GM18519 (cell line): ENCODE measurements at regions not wholly inside any gene's neighbourhood (a gene's known extent, or its start where the extent isn't known, plus 50 kb on each side); places are given as distances from the start of the nearest gene placed in this dataset.
"Not testable (repeated sequence)": the region's sequence is repeated elsewhere in the genome, so short reads cannot be mapped to it uniquely, and the experiment has no call there.

ENCODE experiments used
- ATAC-seq: cut with Tn5 transposase; IDR thresholded peaks from one replicate; pipeline ENCODE4 v1.9.1; 2021; ENCODE audit warnings: mild to moderate bottlenecking, moderate library complexity; ENCODE audit not compliant: unreplicated experiment, low FRiP score

DNA sequence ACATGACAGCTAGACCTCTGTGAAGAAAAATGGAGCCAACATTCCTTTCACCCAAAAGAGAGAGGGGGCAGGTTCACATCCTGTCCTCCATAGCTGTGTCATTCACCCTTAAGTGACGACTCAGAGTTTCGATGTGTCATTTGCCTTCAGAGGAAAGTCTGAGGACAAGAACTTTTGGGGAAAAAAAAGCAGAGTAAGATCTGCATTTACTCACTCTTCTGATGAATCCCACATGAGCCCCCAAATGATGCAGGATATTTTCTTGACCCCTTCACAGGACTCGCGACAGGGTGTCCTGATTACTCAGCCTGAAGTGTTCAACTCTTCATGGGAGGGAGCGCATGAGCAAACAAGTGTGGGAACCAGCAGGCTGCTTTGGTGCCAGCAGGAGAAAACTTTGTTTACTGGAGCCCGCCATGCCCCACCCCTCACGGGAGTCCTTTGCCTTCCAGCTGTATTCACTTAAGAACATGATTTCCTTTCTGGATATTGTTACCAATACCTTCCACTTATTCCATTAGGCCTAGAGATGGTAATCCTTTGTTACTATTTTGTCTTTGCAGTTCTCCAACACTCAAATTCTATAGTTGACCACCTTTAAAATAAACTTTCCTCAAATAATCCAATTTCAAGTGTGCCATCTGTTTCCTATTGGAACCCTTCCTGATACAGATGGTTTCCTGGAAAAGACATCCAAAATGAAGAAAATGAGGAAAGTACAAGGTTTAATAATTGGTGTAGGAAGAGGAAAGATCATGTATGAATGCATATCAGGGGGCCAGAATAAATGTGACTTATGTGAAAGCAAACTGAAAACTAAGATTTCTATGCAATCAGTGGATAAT is 729.8 kb downstream of the FAM181B start:
- no peak for ATAC-seq

DNA sequence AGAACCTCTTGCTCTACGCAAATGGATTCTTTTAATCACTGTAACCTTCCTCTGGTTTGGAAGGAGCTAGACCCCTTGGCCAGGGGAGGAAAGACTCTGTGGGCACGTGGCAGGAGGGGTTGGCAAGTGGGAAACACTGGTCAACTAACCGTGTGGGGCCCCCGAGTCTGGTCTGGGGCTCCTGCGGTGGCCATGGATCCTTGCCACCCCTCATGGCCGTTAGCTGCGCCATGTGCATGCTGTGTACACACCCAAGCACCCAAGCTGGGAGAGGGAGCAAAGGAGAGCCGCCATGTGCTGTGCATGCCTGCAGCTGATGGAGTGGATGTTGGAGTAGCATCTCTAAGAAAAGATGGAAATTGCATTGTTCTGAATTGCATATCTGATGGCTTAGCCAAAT is 730.6 kb downstream of the FAM181B start:
- ATAC-seq: no peak

DNA sequence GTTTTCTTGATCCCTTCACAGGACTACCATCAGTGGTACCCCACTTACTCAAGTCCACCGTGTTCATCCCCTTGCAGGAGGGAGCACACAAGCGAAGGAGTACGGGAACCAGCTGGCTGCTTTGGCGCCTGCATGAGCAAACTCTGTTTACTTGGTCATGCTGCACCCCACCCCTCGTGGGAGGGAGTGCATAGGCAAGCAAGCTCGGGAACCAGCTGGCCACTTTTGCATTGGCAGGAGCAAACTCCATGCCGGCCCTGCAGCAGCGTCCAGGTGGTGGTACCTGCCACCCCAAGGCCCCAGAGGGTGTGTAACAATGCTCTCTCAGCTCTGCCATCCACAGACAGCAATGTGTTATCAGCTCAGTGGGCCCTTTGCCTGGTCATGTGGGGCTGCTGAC is 737.8 kb downstream of the FAM181B start:
- ATAC-seq: no peak

DNA sequence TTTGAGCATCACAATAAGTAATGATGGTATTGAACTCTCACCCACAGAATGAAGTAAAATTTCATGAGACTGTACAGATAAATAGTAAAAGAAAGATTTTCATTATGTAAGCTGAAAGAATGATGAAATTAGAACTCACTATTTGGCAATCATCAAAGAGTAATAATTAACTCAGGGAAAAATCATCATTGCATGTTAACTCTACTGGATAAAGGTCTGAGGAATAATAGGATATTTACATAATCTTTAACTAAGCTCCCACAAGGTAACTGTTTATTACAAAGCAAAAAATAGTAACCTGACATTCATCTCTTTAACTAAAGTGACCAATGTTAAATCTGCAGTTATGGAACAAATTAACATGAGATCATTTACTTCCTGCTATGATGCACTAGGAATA is 739.9 kb downstream of the FAM181B start:
- no peak for ATAC-seq

DNA sequence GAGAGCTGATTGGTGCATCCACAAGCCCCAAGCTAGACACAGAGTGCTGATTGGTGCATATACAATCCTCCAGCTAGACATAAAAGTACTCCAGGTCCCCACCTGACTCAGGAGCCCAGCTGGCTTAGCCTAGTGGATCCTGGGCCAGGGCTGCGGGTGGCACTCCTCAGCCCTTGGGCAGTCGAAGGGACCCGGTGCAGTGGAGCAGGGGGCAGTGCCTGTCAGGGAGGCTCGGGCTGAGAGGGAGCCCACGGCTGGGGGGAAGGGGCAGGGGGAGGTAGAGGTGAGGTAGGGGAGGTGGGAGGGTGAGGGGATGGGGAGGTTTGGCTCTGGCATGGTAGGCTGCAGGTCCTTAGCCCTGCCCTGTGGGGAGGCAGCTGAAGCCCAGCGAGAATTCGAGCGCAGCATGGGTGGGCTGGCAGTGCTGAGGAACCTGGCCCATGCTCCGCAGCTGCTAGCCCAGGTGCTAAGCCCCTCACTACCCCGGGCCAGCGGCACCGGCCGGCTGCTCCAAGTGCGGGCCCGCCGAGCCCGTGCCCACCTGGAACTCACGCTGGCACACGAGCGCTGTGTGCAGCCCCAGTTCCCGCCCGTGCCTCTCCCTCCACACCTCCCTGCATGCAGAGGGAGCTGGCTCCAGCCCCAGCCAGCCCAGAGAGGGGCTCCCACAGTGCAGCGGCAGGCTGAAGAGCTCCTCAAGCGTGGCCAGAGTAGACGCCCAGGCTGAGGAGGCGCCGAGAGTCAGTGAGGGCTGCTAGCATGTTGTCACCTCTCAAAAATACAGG is 742.8 kb downstream of the FAM181B start:
- ATAC-seq: no peak

DNA sequence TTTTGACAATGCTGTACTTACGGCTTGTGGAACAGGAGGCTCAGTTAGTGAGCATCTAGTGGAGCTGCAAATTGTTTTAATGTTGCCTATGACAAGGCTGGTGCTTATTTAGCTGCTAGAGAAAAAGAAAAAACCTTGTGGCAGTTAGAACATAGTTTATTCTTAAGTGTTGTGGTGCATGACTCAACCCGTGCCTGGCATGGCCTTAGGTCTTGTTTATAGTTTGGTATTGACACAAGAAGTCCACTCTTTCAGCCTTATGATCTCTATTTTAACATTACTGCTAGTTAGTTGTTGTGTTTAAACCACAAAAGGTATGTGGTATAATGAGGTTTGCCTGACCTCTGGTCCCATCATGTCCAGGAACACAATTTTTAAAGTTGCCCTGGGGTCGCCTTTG is 744.6 kb downstream of the FAM181B start:
- ATAC-seq: no peak

DNA sequence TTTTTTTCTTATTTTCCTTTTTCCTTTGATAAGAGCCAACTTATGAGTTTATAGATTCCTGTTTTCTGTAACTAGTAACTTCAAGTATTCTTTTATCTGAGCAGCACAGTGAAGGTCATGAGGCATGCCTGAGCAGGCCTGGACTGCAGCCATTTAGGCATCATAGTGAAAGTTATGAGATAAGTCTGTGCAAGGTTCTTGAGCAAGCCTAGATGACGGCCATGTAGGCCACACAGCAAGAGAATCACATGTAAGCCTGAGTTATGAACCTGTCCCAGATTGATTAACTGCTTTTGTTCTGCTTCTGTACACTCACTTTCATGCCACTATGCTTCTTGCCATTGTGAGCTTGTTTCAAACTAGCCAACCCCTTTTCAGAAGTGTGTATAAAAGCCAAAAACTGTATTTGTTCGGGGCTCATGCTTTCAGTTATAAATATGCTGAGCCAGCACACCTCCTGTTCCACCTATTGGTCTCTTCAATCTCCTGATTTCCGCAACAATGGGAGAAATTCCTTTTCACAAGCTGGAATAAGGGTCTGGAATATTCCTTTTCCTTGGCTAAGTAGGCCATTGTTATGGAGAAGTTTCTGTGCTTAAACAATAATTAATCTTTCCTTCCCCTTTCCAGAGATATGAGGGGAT is 745.7 kb downstream of the FAM181B start:
- peak; percentile 93 for ATAC-seq

DNA sequence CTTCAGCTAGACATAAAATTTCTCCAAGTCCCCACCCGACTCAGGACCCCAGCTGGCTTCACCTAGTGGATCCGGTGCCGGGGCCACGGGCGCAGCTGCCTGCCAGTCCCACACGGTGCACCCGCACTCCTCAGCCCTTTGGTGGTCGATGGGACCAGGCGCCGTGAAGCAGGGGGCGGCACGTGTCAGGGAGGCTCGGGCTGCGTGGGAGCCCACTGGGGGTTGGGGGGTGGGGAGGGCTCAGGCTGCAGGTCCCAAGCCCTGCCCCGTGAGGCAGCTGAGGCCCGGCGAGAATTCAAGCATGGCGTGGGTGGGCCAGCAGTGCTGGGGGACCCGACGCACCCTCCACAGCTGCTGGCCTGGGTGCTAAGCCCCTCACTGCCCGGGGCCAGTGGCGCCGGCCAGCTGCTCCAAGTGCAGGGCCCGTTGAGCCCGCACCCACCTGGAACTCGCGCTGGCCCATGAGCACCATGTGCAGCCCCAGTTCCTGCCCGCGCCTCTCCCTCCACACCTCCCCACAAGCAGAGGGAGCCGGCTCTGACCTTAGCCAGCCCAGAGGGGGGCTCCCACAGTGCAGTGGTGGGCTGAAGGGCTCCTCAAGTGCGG is 747.0 kb downstream of the FAM181B start:
- no peak for ATAC-seq

DNA sequence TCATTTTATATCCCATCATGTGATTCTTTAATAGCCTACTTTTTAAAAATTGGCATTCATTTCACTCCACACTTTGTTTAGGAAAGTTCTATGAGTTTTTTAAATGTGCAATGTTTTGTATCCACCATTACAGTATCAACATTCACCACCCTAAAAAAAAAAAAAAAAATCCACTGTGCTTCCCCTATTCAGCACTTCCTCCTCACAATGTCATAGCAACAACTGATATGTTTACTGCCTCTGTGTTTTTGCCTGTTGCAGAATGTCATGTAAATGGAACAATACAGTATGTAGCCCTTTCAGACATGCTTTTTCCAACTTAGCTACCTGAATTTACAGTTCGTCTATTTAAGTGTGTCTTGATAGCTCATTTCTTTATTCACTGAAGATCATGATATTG is 754.2 kb downstream of the FAM181B start:
- ATAC-seq: no peak

DNA sequence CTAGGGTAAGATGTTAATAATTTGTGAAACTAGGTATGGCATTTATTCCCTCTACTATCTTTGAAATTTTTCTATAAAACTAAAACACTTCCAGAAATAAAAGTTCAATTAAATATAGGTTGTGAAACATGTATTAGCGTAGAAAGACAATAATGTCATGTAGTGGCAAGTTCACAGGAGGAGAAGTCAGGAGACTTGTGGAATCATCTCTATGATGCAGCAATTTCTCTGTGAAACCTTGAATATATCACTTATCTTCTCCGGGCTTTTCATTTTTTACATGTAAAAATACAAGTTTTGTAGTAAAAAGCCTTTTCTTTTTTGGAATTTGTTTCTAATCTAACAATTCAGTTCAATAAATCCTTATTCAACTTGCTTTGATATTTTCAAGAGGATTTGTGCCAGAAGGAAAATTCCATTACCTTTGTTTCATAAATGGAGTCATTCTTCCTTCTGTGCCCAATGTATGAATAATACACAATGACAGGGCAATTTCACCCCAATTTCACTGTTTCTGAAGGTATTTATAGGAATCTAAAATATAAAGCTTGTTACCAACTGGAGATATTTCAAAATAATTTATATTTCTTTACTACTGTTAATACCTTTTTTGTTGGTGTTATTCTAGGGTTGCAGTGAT is 758.3 kb downstream of the FAM181B start:
- ATAC-seq: no peak

DNA sequence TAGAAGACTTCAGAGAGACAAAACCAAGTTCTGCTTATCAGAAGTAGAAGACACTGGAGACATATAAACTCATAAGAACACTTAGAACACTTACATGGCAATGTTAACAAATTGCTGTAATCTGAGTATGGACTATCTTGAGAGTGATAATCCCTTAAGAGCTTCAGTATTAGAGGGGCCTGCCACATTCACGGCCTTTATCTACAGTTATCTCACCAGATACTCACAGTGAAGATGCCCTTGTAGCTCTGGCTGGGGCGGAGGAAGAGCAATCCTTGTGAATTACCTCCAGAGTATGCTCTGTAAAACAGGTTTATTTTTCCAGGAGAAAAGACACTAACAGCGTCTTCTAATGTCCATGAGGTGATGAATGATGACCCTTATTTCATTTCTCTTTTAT is 762.8 kb downstream of the FAM181B start:
- ATAC-seq: no peak

DNA sequence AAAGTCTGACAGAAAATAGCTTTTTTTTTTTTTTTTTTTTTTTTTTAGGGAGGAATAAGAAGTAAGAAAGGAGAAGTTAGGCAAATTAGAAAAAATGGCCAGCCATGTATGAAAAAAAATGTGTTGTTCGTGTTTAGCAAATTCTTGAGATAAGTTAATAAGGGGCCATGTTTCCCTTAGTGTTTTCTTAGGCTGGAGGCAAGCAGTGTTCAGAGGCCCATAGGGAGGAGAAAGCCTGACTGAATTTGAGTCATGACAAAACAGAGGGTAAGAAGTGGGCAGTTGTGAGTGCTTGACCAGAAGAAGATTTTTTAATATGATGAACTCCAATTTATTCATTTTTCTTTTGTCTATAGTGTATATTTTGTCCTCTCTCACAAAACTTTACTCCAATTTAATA is 766.4 kb downstream of the FAM181B start:
- no peak for ATAC-seq

DNA sequence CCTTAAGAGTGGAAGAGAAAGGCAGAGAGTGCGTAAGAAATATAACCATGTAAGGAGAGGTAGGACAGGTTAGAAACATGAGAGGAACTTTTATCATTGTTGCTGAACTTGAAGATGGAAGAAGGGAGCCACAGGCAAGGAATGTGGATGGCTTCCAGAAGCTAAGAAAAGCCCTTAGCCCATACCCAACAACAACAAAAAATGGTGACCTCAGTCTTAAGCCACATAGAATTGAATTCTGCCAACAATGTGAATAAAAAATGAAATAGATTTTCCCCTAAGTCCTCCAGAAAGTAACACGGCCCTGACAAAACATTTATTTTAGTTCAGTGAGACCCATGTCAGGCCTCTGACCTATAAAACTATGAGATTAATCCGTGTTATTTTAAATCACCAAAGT is 767.3 kb downstream of the FAM181B start:
- ATAC-seq: no peak

DNA sequence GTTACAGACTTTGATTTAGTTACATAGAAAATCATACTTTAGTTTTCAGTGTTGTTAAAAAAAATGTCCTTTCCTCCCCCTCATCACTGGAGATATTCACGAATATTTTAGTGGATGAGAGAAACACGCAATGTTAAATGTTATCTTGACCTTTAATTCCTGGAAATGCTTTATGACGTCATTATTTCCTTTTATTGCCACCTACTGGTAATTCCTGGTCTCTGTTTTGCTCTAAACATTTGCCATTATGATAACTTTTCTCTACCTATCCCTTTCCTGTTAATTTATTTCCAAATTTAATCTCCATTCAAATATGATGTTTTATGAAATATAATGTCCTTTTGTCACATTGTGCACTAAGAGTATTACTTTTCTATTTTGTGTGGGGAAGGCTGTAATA is 770.6 kb downstream of the FAM181B start:
- ATAC-seq: no peak

DNA sequence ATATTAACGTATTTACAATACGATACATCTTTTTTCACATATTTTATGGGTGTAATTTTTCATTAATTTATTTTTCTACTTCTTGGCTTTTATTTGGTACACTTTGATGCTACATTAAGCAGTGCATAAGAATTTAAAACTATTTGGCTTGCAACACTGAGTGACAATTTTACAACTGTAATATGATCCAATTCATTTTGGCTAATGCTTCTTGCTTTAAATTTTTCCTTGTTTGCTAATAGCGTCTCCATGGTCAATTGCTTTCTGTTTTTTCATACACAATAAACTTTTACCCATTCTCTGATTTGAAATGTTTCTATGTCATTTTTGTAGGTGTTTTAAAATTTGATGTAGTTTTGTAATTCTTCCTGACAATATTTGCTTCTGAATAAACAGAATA is 773.2 kb downstream of the FAM181B start:
- no peak for ATAC-seq

DNA sequence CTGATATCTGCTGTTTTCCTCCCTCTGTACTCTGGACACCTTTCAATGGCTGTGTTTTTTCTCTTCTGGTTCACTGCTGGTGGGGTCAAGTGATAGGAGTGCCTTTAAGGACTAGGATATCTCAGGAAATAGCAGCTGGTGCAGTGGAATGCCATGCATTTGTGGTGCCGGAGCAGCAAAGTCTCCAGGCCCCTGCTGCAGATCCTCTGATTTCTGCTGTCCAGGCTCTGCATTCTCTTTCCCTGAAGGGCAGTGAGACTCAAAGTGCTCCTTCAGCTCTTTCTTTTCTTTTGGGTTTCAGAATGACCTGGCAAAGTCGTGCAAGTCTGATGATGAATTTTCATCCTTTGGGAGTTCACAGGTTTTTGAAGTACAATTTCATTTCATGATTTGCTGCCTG is 774.3 kb downstream of the FAM181B start:
- ATAC-seq: no peak

DNA sequence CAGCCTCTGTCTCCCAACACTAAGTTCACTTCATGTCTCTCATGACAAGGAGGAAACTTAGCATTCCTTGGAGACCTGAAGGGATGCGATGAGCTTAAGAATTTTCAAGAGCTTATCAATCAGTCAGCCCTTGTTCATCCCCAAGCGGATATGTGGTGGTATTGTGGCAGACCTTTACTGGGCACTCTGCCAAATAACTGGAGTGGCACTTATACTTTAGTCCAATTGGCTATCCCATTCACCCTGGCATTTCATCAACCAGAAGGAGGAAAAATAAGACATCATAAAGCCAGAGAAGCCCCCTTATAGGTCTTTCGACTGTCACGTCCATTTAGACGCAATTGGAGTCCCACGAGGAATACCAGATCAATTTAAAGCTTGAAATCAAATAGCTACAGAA is 779.4 kb downstream of the FAM181B start:
- ATAC-seq: not testable (repeated sequence)

DNA sequence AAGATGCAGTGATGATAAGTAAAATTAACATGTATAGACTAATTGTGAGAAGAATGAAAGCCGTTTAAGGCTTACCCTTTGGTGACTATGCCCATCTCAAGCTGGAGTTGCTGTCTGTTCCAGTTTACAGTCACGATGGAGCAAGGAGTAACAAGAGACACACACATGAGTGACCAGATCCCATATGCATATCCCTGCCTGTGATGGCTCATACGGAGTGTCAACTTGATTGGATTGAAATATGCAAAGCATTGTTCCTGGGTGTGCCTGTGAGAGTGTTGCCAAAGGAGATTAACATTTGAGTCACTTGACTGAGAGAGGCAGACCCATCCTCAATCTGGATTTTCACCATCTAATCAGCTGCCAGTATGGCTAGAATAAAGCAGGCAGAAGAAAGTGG is 786.8 kb downstream of the FAM181B start:
- no peak for ATAC-seq

DNA sequence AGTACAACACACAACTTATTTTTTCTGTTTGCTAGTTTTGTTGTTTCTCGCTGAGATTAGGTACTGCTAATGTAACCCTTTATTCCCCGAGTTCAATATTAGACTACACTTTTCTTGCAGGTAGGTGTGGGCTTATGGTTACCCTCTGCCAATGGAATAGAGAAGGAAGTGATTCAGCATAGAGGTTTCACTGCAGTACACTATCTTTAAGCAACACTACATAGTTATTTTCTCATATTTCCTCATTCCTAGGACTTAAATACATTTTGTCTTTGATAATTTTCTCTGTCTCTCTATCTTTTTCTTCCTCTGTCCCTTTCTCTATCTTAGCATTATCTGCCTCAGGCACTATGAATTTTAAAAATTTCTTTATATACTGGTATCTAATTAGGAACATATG is 791.0 kb downstream of the FAM181B start:
- no peak for ATAC-seq

DNA sequence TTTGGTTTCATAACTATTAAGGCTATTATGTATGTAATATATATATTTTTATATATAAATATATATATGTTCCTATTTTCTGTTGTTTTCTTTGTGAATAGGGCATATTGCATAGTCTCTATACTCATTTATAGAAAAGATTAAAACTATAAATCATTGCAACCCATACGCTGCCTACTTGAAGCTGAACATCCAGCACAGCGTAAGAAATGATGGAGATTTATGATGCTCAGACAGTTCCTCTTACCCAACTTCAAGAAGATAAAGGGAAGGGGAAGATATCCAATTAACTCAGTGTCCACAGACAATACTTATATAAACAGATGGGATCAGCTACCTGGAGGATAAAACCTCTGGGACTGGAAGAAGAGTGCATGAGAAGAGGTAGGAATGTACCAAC is 791.7 kb downstream of the FAM181B start:
- ATAC-seq: no peak

DNA sequence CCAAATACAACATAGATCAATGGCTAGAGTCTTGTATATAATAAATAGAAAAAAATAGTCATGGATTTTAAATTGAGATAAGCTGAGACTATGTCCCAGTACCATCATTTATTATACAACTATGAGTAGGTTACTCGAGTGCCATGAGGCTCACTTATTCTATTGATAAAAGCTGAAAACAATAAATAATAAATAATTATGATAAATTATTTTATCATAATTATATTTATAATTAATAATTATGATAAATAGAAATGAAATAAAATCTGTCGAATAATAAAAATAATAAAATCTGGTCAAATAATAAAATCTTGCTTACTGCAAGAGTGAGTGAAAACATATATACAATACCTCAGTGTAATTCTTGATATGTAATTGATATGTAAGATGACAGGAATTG is 801.4 kb downstream of the FAM181B start:
- no peak for ATAC-seq
